ENCODE measurements at regions not wholly inside any gene's neighbourhood (a gene's known extent, or its start where the extent isn't known, plus 50 kb on each side); places are given as distances from the start of the nearest gene placed in this dataset.

GRCh38 chr10:56585447-56586171 is 224.6 kb upstream of the ZWINT start:
- Mint-ChIP-seq H3K9me3 (no peaks in the 10 kb centered on the region), H3K27ac (no peak overlapping the region), H3K36me3 (no peaks in the 10 kb centered on the region)
- DNase-seq (ENCODE audit: low spot score in 2 of 2) (no peak), ATAC-seq (no peak)

GRCh38 chr10:56583316-56583715 is 222.3 kb upstream of the ZWINT start:
- DNase-seq (ENCODE audit: low spot score in 2 of 2) (no peak), ATAC-seq (no peak)
- no peak overlapping the region for H3K27ac Mint-ChIP-seq
- H3K9me3 Mint-ChIP-seq, result no peaks in the 10 kb centered on the region
- no peaks in the 10 kb centered on the region for H3K36me3 Mint-ChIP-seq

GRCh38 chr10:56567580-56567979 is 206.5 kb upstream of the ZWINT start:
- no peak overlapping the region for H3K27ac Mint-ChIP-seq
- no peak for DNase-seq (ENCODE audit: low spot score in 2 of 2)
- H3K9me3 Mint-ChIP-seq, result peaks cover 4 to 26% of the 10 kb centered on the region in 2 donors
- no peaks in the 10 kb centered on the region for H3K36me3 Mint-ChIP-seq
- no peak for ATAC-seq

GRCh38 chr10:56561336-56561735 is 200.3 kb upstream of the ZWINT start:
- Mint-ChIP-seq H3K27ac (no peak overlapping the region), H3K36me3 (no peaks in the 10 kb centered on the region), H3K9me3 (peaks cover 0 to 9% of the 10 kb centered on the region in 2 donors)
- ATAC-seq (no peak), DNase-seq (ENCODE audit: low spot score in 2 of 2) (no peak)

- H3K27ac Mint-ChIP-seq, result no peak overlapping the region
- H3K9me3 Mint-ChIP-seq, result peaks cover 18 to 30% of the 10 kb centered on the region in 2 donors
- DNase-seq (ENCODE audit: low spot score in 2 of 2) (no peak), ATAC-seq (no peak)
- peaks cover 0 to 13% of the 10 kb centered on the region in 2 donors for H3K36me3 Mint-ChIP-seq
These were observed 190.0 kb upstream of the ZWINT start for GRCh38 chr10:56551037-56551436.

DNA sequence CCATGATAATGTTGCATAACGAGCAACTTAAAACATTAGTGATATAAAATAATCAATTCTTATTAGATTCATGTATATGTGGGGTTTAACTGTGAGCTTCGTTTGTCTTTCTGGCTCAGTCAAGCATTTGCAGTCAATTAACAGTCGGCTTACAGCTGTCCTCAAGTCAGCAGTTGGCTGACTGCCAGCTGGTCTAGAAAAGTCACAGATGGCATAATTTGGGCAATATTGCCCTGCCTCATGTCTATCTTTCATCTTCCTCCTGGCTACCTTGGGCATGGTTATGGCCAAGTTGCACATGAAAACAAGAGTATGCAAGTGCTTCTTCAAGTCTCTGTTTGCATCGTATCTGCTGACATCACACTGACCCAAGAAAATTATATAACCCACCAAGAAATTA is 186.1 kb upstream of the ZWINT start:
- Mint-ChIP-seq H3K9me3 (peaks cover 5 to 9% of the 10 kb centered on the region in 2 donors), H3K36me3 (no peaks in the 10 kb centered on the region), H3K27ac (no peak overlapping the region)
- no peak for DNase-seq (ENCODE audit: low spot score in 2 of 2)
- ATAC-seq, result no peak

- DNase-seq (ENCODE audit: low spot score in 2 of 2) (no peak), ATAC-seq (no peak)
- Mint-ChIP-seq H3K27ac (no peak overlapping the region), H3K9me3 (peaks cover 6% of the 10 kb centered on the region in 2 donors), H3K36me3 (no peaks in the 10 kb centered on the region)
These were observed 176.9 kb upstream of the ZWINT start for GRCh38 chr10:56537984-56538383.

GRCh38 chr10:56522166-56522565 is 161.1 kb upstream of the ZWINT start:
- no peak overlapping the region for H3K27ac Mint-ChIP-seq

DNA sequence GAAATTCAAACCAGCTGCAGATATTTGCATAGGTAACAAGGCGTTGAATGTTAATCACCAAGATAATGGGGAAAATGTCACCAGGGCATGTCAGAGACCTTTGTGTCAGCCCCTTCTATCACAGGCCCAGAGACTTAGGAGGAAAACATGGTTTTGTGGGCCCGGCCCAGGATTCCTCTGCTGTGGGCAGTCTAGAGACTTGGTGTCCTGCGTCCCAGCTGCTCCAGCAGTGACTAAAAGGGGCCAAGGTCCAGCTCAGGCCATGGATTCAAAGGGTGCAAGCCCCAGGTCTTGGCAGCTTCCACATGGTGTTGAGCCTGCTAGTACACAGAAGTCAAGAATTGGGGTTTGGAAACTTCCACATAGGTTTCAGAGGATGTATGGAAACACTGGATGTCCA is 147.5 kb upstream of the ZWINT start:
- ATAC-seq (no peak), DNase-seq (ENCODE audit: low spot score in 2 of 2) (no peak)
- peaks cover 0 to 4% of the 10 kb centered on the region in 2 donors for H3K9me3 Mint-ChIP-seq
- H3K36me3 Mint-ChIP-seq, result no peaks in the 10 kb centered on the region
- H3K27ac Mint-ChIP-seq, result no peak overlapping the region

More at GRCh38 chr10:56522166-56522565, 161.1 kb upstream of the ZWINT start:
- no peak for ATAC-seq
- Mint-ChIP-seq H3K9me3 (peaks cover 9 to 13% of the 10 kb centered on the region in 2 donors), H3K36me3 (no peaks in the 10 kb centered on the region)
- DNase-seq (ENCODE audit: low spot score in 2 of 2), result no peak

GRCh38 chr10:56507033-56507432 is 146.0 kb upstream of the ZWINT start:
- DNase-seq (ENCODE audit: low spot score in 2 of 2), result no peak
- ATAC-seq, result no peak
- no peaks in the 10 kb centered on the region for H3K36me3 Mint-ChIP-seq
- H3K27ac Mint-ChIP-seq, result no peak overlapping the region
- peaks cover 0 to 4% of the 10 kb centered on the region in 2 donors for H3K9me3 Mint-ChIP-seq

- DNase-seq (ENCODE audit: low spot score in 2 of 2) (no peak), ATAC-seq (no peak)
- H3K27ac Mint-ChIP-seq, result no peak overlapping the region
- H3K36me3 Mint-ChIP-seq, result no peaks in the 10 kb centered on the region
- peaks cover 0 to 4% of the 10 kb centered on the region in 2 donors for H3K9me3 Mint-ChIP-seq
These were observed 144.5 kb upstream of the ZWINT start for GRCh38 chr10:56505555-56505954.

GRCh38 chr10:56496186-56496486 is 135.1 kb upstream of the ZWINT start:
- no peaks in the 10 kb centered on the region for H3K36me3 Mint-ChIP-seq
- DNase-seq (ENCODE audit: low spot score in 2 of 2) (no peak), ATAC-seq (no peak)
- H3K27ac Mint-ChIP-seq, result no peak overlapping the region
- peaks cover 6 to 7% of the 10 kb centered on the region in 2 donors for H3K9me3 Mint-ChIP-seq

DNA sequence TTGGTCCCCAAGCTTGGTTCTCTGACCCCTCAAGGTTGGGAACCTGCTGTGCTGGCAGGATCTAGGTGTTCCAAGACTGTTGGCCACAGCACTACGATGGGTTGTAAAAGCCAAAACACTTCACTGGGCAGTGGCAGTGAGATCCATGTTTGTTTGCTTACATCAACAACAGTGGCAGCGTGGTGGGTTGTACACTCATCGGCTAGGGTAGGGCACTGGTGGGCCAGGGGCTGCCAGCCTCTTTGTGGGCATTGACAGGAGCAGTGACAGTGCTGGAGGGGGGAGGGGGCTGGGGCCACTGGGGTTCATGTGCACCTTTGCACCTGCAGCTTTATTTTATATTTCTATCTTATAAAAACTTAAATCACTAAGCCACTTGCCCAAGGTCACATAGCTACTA is 126.7 kb upstream of the ZWINT start:
- Mint-ChIP-seq H3K36me3 (no peaks in the 10 kb centered on the region), H3K27ac (no peak overlapping the region), H3K9me3 (peaks cover 5 to 9% of the 10 kb centered on the region in 2 donors)
- ATAC-seq (no peak), DNase-seq (ENCODE audit: low spot score in 2 of 2) (no peak)

DNA sequence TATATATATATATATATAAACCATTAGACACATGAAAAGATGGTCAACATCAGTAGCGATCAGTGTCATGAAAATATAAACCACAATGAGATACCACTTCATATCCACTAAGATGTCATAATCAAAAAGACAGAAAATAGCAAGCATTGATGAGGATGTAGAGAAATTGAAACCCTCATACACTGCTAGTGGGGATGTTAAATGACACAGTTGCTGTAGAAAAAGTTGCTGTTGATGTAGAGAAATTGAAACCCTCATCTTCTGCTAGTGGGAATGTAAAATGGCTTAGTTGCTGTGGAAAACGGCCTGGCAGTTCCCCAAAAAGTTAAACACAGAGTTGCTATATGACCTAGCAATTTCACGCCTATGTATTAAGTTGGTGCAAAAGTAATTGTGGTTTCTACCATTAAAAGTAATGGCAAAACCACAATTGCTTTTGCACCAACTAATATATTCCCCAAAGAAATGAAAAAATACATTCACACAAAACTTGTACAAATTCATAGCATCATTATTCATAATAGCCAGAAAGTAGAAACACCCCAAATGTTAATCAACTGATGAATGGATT is 120.5 kb upstream of the ZWINT start:
- no peak for ATAC-seq

GRCh38 chr10:56472978-56473377 is 111.9 kb upstream of the ZWINT start:
- Mint-ChIP-seq H3K27ac (no peak overlapping the region), H3K9me3 (peaks cover 4 to 14% of the 10 kb centered on the region in 2 donors), H3K36me3 (no peaks in the 10 kb centered on the region)
- DNase-seq (ENCODE audit: low spot score in 2 of 2), result no peak
- ATAC-seq, result no peak

More for the DNA sequence above, 120.5 kb upstream of the ZWINT start:
- Mint-ChIP-seq H3K36me3 (no peaks in the 10 kb centered on the region), H3K9me3 (peaks cover 5 to 6% of the 10 kb centered on the region in 2 donors), H3K27ac (no peak overlapping the region)
- DNase-seq (ENCODE audit: low spot score in 2 of 2), result no peak

- DNase-seq (ENCODE audit: low spot score in 2 of 2) (no peak), ATAC-seq (no peak)
- peaks cover 7 to 16% of the 10 kb centered on the region in 2 donors for H3K9me3 Mint-ChIP-seq
- H3K36me3 Mint-ChIP-seq, result peaks cover 0 to 4% of the 10 kb centered on the region in 2 donors
- H3K27ac Mint-ChIP-seq, result no peak overlapping the region
These were observed 109.6 kb upstream of the ZWINT start for GRCh38 chr10:56470701-56471100.

DNA sequence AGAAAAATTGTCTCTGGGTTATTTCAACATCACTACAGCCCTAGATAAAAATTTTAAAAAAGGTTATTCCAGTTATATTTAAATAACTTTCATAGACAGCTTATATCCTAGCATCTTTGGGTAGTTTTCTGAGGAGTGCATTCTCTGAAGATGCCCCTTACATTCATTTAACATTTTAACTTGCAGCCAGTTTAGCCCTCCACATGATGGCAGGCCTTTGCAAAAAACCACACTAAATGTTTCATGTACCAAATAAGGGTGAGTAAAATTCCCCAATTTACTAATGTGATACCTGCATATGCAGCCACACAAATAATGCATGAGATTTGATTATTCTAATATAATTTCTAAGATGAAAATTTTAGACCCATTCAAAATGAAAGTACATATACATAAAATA is 108.4 kb upstream of the ZWINT start:
- H3K27ac Mint-ChIP-seq, result no peak overlapping the region
- peaks cover 11 to 16% of the 10 kb centered on the region in 2 donors for H3K9me3 Mint-ChIP-seq
- H3K36me3 Mint-ChIP-seq, result peaks cover 0 to 4% of the 10 kb centered on the region in 2 donors
- DNase-seq (ENCODE audit: low spot score in 2 of 2) (no peak), ATAC-seq (no peak)

DNA sequence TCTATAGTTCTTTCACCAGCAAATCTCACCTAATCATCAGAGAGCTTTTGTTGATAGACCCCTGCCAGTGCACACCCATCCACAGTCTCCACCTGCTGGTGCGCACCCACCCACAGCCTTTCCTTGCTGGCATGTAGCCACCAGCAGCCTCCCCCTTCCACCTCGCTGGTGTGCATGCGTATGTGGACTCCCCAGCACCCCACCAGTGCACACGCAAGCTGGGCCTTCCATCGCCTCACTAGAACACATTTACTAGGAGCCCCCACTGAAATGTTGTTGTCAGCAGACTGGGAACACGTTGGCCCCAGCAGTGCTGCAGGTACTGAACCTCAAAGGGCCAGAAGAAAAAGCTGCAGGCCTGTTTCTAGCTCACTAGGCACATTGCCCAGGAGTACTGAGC is 104.9 kb upstream of the ZWINT start:
- Mint-ChIP-seq H3K36me3 (peaks cover 0 to 4% of the 10 kb centered on the region in 2 donors), H3K27ac (no peak overlapping the region), H3K9me3 (peaks cover 11 to 12% of the 10 kb centered on the region in 2 donors)
- no peak for ATAC-seq
- no peak for DNase-seq (ENCODE audit: low spot score in 2 of 2)
